ENCODE measurements at regions not wholly inside any gene's neighbourhood (a gene's known extent, or its start where the extent isn't known, plus 50 kb on each side); places are given as distances from the start of the nearest gene placed in this dataset.

DNA sequence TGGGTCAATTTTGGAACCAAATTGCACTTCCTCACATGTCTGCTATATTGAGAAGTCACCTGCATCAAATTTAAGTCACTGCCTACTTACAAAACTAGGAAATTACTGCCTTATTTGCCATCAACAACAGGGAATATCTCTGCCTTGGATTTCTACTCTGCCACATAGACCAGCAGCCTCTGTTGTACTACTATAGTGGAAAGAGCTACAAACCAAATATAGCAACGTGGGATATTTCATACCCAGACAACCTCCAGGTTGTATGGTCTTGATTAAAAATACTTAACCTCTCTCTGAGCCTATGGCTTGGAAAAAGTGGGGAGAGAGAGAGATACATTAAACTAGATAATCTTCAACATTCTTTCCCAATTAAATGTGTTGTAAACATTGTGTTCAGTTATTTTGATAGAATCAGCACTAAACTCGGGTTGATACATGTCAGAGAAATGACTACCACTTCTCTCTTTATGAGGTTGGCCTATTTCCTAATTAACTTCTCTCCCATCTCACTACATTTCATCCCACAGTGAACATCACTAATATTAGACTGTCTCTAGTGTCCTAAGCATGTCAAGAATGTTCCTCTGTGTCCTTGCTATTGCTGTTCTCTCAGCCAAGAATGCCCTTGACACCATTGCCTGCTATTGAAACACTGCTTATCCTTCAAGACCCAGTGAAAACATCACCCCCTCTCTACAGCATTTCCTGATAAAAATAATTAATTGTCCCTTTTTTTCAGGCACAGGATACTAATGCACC, 421.2 kb downstream of the IPMK start:
- H3K36me3 Mint-ChIP-seq (ENCODE audit: unreplicated experiment): no peaks in the 10 kb centered on the region
- TF ChIP-seq, protein P1, sequence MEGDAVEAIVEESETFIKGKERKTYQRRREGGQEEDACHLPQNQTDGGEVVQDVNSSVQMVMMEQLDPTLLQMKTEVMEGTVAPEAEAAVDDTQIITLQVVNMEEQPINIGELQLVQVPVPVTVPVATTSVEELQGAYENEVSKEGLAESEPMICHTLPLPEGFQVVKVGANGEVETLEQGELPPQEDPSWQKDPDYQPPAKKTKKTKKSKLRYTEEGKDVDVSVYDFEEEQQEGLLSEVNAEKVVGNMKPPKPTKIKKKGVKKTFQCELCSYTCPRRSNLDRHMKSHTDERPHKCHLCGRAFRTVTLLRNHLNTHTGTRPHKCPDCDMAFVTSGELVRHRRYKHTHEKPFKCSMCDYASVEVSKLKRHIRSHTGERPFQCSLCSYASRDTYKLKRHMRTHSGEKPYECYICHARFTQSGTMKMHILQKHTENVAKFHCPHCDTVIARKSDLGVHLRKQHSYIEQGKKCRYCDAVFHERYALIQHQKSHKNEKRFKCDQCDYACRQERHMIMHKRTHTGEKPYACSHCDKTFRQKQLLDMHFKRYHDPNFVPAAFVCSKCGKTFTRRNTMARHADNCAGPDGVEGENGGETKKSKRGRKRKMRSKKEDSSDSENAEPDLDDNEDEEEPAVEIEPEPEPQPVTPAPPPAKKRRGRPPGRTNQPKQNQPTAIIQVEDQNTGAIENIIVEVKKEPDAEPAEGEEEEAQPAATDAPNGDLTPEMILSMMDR (IDR thresholded peaks at IDR 0.05): no peak
- H3K4me1 Mint-ChIP-seq (ENCODE audit: unreplicated experiment): peaks cover 2% of the 10 kb centered on the region
- H3K27me3 Mint-ChIP-seq (ENCODE audit: unreplicated experiment): peaks cover 34% of the 10 kb centered on the region
- no peaks in the 10 kb centered on the region for H3K9me3 Mint-ChIP-seq (ENCODE audit: unreplicated experiment)
- no peak overlapping the region for H3K4me3 Mint-ChIP-seq (ENCODE audit: unreplicated experiment)
- no peak overlapping the region for H3K27ac Mint-ChIP-seq (ENCODE audit: unreplicated experiment)
- DNase-seq (ENCODE audit: extremely low spot score, unreplicated experiment): no peak

DNA sequence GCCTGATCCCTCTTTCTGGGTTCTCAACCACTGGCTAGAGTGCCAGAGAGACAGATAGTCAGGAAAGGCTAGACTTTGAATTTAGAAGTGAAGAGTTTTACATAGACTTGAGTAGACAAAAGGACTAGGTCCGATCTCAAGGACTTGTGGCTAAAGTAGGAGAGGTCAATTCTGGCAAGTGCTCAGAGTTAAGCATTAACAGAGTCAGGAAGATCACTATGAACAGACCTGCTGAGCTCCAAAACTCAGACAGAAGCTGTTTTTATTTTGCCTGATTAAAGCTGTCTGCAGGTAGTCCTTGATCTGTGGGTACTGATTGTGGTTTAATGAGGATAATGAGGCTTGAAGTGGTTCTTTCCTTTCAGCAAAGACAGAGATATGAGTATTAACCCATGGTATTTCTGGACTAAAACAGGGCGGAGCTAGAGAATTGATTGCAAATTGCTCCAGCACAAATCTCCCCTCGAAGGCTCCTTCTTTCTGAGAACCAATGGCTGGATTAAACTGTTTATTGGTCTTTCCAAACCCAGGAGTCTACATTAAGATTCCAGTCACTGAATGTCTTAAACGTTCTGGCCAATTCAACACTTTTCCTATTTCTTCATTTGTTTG, 423.2 kb downstream of the IPMK start:
- Mint-ChIP-seq H3K4me1 (ENCODE audit: unreplicated experiment) (peaks cover 2% of the 10 kb centered on the region), H3K36me3 (ENCODE audit: unreplicated experiment) (no peaks in the 10 kb centered on the region), H3K4me3 (ENCODE audit: unreplicated experiment) (no peak overlapping the region), H3K27me3 (ENCODE audit: unreplicated experiment) (peaks cover 30% of the 10 kb centered on the region), H3K27ac (ENCODE audit: unreplicated experiment) (no peak overlapping the region), H3K9me3 (ENCODE audit: unreplicated experiment) (peaks cover 9% of the 10 kb centered on the region)
- TF ChIP-seq, protein P1 (IDR thresholded peaks at IDR 0.05): no peak
- DNase-seq (ENCODE audit: extremely low spot score, unreplicated experiment): no peak

DNA sequence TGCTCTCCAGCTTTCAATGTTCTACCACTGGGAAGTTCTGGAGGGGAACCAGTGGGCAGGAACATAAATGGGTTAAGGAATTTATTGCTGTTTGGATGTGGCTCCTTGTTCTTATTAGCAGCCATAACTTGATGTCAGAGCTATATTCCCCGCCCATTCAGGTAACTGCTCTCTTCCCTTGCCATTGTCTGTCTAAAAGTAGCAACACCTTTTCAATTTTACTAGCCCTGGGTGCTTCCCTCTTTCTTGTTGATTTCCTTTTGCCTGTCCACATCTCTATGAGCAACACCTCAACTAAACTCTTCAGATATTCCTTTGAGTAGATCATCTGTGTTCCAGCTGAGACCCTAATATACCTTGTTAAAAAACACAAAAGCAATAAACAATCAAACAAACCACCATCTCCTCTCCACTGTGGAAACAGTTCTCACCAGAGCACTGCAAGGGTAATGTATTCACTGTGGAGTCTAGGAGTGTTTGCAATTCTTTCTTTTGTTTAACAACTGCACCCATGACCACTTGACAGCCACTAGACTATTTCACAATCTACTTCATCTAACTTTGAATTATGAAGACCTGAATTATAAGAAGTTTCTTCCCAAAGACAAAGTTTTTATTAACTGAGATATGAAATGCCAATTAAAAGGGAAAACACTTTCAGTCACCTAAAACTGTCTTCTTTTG, 436.7 kb downstream of the IPMK start:
- H3K27me3 Mint-ChIP-seq (ENCODE audit: unreplicated experiment): peaks cover 32% of the 10 kb centered on the region
- H3K27ac Mint-ChIP-seq (ENCODE audit: unreplicated experiment): no peak overlapping the region

DNA sequence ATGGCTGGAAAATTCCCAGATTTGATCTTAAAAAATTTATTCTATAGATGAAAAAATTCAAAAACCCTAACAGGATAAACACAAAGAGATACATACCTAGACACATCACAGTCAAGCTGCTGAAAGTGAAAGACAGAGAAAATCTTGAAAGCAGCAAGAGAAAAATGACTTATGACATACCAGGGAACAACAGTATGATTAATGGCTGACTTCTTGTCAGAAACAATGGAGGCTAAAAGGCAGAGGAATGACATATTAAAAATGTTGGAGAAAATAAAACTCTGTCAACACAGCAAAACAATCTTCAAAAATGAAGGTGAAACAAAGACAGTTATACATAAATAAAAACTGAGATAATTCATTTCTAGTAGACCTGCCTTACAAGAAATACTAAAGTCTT, 442.7 kb downstream of the IPMK start:
- Mint-ChIP-seq H3K27me3 (ENCODE audit: unreplicated experiment) (peaks cover 16% of the 10 kb centered on the region), H3K27ac (ENCODE audit: unreplicated experiment) (no peak overlapping the region), H3K4me1 (ENCODE audit: unreplicated experiment) (no peaks in the 10 kb centered on the region), H3K9me3 (ENCODE audit: unreplicated experiment) (no peaks in the 10 kb centered on the region), H3K4me3 (ENCODE audit: unreplicated experiment) (no peak overlapping the region), H3K36me3 (ENCODE audit: unreplicated experiment) (no peaks in the 10 kb centered on the region)
- no peak for DNase-seq (ENCODE audit: extremely low spot score, unreplicated experiment)
- TF ChIP-seq, protein P1 (IDR thresholded peaks at IDR 0.05): no peak

More for the DNA sequence above, 436.7 kb downstream of the IPMK start:
- Mint-ChIP-seq H3K9me3 (ENCODE audit: unreplicated experiment) (no peaks in the 10 kb centered on the region), H3K4me3 (ENCODE audit: unreplicated experiment) (no peak overlapping the region), H3K4me1 (ENCODE audit: unreplicated experiment) (no peaks in the 10 kb centered on the region), H3K36me3 (ENCODE audit: unreplicated experiment) (no peaks in the 10 kb centered on the region)
- no peak for DNase-seq (ENCODE audit: extremely low spot score, unreplicated experiment)
- TF ChIP-seq, protein P1 (IDR thresholded peaks at IDR 0.05): no peak

DNA sequence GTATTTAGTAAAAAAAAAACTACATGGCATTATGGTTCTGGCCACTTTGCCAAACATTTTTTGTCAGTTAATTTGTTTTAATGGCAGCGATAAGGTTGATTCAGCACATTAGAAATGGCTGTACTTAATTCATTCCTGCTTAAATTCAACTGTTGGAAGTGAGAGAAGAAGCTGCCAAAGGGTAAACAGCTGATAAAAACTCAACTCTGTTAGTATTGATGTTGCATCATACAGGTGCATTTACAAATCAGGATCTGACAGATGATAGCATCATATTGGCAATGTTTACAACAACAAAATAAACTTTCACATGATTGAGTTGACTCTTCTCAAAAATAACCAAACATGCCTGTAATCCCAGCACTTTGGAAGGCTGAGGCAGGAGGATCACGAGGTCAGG, 444.3 kb downstream of the IPMK start:
- H3K27me3 Mint-ChIP-seq (ENCODE audit: unreplicated experiment): peaks cover 17% of the 10 kb centered on the region
- no peaks in the 10 kb centered on the region for H3K36me3 Mint-ChIP-seq (ENCODE audit: unreplicated experiment)
- H3K4me1 Mint-ChIP-seq (ENCODE audit: unreplicated experiment): no peaks in the 10 kb centered on the region
- TF ChIP-seq, protein P1 (IDR thresholded peaks at IDR 0.05): no peak
- H3K4me3 Mint-ChIP-seq (ENCODE audit: unreplicated experiment): no peak overlapping the region
- DNase-seq (ENCODE audit: extremely low spot score, unreplicated experiment): no peak
- no peaks in the 10 kb centered on the region for H3K9me3 Mint-ChIP-seq (ENCODE audit: unreplicated experiment)
- H3K27ac Mint-ChIP-seq (ENCODE audit: unreplicated experiment): no peak overlapping the region

All from osteocyte (in vitro differentiated cells).